ENCODE measurements at regions not wholly inside any gene's neighbourhood (a gene's known extent, or its start where the extent isn't known, plus 50 kb on each side); places are given as distances from the start of the nearest gene placed in this dataset.

GRCh38 chr7:153010416-153010815, 250.9 kb downstream of the ACTR3B start:
- Histone ChIP-seq H3K27me3 (ENCODE audit: control insufficient read depth in 1 of 2, insufficient read depth in 2 of 2, low read length in 2 of 2) (peaks cover 2 to 49% of the 10 kb centered on the region in 2 experiments; a peak in 4 of 5 replicates), H3K4me1 (ENCODE audit: insufficient read depth, low read length) (no peaks in the 10 kb centered on the region), H3K79me2 (ENCODE audit: insufficient read depth, low read length) (no peaks in the 10 kb centered on the region), H3K9ac (ENCODE audit: insufficient read depth, low read depth, low read length) (no peak overlapping the region), H2AFZ (ENCODE audit: low read length) (no peak overlapping the region), H4K20me1 (ENCODE audit: insufficient read depth, low read length) (no peaks in the 10 kb centered on the region), H3K36me3 (replicated peaks in 1 of 2; ENCODE audit: control insufficient read depth in 1 of 2, insufficient read depth in 2 of 2, low read length in 2 of 2) (no peaks in the 10 kb centered on the region), H3K9me3 (ENCODE audit: low read length) (no peaks in the 10 kb centered on the region), H3K27ac (ENCODE audit: extremely low read length, insufficient read depth, low read length) (no peak overlapping the region), H3K4me3 (replicated peaks in 1 of 3; ENCODE audit: insufficient read depth in 1 of 3, low read depth in 2 of 3, low read length in 3 of 3) (no peak overlapping the region), H3K4me2 (ENCODE audit: low read depth, low read length) (no peak overlapping the region)
- ChIA-PET CTCF (ENCODE audit: low intra/inter-chr PET ratio, low total read pairs) (no interaction called here), POLR2A (no interaction called here)
- intact Hi-C loops (cut with micrococcal nuclease; ENCODE audit: unreplicated experiment) (no loop called here), in situ Hi-C loops (cut with HindIII; ENCODE audit: extremely low pct_ligation_motif_present, low pct_unique_long_range_greater_than_20kb) (no loop called here)
- TF ChIP-seq ZBTB14 (CRISPR knock-in tag; IDR thresholded peaks at IDR 0.05) (no peak), NFRKB (IDR thresholded peaks at IDR 0.05) (no peak), ZNF598 (CRISPR knock-in tag; IDR thresholded peaks at IDR 0.05; ENCODE audit: borderline replicate concordance) (no peak), CTCF (CRISPR knock-in tag; IDR thresholded peaks at IDR 0.05) (no peak), ZNF83 (CRISPR knock-in tag; IDR thresholded peaks at IDR 0.05; ENCODE audit: borderline replicate concordance) (no peak), ELF1 (CRISPR knock-in tag; IDR thresholded peaks at IDR 0.05) (no peak), ZNF329 (CRISPR knock-in tag; IDR thresholded peaks at IDR 0.05; ENCODE audit: low read depth) (no peak), ZNF280D (CRISPR knock-in tag; IDR thresholded peaks at IDR 0.05) (no peak), PHF5A (CRISPR knock-in tag; IDR thresholded peaks at IDR 0.05; ENCODE audit: low read depth, unreplicated experiment) (no peak)
- TF ChIP-seq, protein P1, sequence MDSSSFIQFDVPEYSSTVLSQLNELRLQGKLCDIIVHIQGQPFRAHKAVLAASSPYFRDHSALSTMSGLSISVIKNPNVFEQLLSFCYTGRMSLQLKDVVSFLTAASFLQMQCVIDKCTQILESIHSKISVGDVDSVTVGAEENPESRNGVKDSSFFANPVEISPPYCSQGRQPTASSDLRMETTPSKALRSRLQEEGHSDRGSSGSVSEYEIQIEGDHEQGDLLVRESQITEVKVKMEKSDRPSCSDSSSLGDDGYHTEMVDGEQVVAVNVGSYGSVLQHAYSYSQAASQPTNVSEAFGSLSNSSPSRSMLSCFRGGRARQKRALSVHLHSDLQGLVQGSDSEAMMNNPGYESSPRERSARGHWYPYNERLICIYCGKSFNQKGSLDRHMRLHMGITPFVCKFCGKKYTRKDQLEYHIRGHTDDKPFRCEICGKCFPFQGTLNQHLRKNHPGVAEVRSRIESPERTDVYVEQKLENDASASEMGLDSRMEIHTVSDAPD (CRISPR knock-in tag; IDR thresholded peaks at IDR 0.05), result no peak
- ATAC-seq (no peak), DNase-seq (ENCODE audit: low spot score) (no peak), FAIRE-seq (no peak)
- 47% methylated on average over 5 of the region's 10 CpGs for WGBS (ENCODE audit: low lambda C conversion rate)
- BruUV-seq (replicated peaks), result no TSS peak
